Right forelimb (tissue), 1 donor: ENCODE measurements at regions not wholly inside any gene's neighbourhood (a gene's known extent, or its start where the extent isn't known, plus 50 kb on each side); places are given as distances from the start of the nearest gene placed in this dataset.

Experiments used
- DNase-seq: peaks from one replicate; pipeline ENCODE4 v3.0.0-alpha.2; 2018

DNA sequence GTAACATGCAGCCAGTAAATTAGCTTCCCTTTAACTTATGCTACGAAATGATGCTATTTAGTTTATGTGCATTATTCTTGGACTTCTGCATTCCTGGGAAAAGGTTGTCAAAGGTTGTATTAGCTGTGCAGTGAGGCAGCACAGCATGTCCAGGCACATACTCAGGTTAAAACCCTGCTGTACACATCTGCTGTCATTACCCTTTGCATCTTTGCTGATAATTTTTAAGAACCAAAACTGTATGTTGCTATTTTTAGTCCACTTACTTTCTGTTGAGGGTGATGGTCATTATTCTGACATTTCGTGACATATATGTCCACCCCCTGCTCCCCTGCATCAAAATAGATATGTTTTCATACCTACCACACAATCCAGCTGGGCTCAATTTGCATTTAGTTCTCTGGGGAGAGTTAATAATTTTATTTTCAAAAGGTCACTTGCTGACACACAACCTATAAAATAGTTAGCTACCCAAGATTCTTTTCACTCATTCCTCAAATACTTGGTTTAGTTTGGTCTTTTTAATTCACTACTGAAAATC is 142.5 kb upstream of the SPACA1 start:
- DNase-seq: no peak

- no peak for DNase-seq
Measured at GRCh38 chr6:87904011-87904410, 143.6 kb upstream of the SPACA1 start.

GRCh38 chr6:87903323-87903722 is 144.3 kb upstream of the SPACA1 start:
- DNase-seq: no peak

GRCh38 chr6:87902383-87902782 is 145.3 kb upstream of the SPACA1 start:
- DNase-seq: no peak

- DNase-seq: no peak
Measured at GRCh38 chr6:87901613-87902012, 146.0 kb upstream of the SPACA1 start.

DNA sequence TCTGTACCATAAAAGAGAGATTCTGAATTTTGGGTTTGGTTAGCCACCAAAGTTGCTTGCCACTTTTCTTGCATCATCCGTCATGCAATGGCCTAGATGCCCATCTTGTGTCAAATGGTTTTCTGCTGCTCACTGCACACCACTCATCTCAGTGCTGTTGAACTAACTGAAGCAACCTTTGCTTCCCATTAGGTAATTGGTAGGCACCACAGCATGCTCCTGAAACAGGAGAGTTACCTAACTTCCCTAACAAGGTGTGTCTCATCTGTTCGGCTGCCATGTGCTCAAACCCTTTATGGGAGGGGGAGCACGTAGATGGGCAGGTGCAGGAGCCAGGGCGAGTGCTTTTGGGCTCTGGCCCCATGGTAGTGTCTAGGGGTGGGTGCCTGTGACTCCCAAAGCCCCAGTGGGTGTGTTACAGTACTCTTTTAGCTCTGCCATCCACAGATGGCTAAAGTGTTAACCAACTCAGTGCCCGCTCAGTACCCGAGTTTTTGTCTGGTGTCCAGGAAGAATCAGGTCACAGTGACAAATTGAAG is 147.4 kb upstream of the SPACA1 start:
- DNase-seq: no peak

GRCh38 chr6:87899499-87900147 is 148.0 kb upstream of the SPACA1 start:
- no peak for DNase-seq

DNA sequence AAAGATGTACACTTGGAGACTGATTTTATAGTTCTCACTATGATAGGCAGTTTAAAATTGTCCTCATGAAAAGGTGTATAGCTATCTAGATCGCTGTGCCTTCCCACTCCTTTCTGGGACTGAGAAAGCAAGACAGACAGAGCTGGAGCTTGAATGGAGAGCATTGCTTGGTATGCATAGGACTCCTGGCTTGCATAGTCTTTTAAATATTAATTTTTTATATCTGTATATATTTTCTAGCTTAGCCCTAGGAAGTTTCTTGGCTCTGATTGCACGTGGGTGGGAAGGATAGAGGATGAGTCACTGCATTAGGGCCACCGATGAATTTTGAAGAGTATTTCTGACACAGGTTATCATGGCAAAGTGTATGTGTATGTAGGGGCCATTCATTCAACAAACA is 150.0 kb upstream of the SPACA1 start:
- no peak for DNase-seq

DNA sequence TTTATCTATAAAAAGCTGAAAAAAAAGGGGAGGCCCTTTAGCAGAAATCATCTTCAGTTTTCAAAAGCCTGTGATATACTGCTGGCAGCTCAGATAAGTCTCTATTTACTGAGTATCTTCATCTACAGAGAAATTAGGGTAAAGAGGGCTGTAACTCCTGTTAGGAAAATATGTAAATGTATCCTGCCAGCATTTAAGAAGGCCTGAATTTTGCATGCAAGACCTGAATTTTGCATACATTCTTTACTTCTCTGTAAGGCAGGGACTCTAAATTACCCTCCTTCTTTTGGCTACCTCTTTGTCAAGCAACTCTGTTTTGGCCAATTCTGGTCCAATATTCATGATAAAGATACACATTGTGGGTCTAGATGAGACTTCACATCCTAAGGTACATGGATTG is 150.6 kb upstream of the SPACA1 start:
- no peak for DNase-seq

DNA sequence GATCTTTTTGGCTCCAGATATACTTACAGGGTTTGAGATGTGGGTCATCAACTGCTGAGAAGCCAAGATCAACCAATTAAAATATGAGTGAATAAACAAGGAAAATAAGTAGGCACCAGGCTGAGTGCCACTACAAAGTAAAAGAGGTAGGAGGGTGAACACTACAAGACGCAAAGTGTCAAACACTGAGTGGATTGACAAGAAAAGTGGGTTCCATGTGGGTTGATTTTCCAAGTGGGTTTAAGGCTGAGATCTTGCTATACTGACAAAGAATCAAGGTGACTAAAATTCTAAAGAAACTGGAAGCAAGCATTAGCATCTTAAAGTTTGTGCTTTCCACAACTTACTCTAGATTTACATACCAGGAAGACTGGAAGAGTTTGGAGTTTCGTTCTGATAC is 160.4 kb upstream of the SPACA1 start:
- no peak for DNase-seq

DNA sequence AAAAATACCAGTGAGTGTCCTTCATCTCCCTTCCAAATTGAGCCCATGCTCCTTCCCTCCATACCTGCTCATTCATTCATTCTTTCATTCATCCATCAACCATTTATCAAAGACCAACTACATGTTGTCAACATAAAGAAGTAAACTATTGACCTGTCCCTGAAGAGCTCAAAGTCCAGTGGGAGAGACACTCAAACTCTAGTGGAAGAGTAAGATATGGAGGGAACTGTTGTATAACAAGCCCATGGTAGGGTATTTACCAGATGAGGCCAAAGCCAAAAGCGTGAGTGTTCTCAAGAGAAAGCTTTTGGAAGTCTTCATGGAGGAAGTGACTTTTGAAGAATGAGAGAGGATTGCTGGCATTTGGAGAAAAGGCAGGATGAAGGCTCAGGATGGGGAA is 163.4 kb upstream of the SPACA1 start:
- DNase-seq: no peak

- no peak for DNase-seq
Measured at GRCh38 chr6:87881342-87881895, 166.2 kb upstream of the SPACA1 start.

DNA sequence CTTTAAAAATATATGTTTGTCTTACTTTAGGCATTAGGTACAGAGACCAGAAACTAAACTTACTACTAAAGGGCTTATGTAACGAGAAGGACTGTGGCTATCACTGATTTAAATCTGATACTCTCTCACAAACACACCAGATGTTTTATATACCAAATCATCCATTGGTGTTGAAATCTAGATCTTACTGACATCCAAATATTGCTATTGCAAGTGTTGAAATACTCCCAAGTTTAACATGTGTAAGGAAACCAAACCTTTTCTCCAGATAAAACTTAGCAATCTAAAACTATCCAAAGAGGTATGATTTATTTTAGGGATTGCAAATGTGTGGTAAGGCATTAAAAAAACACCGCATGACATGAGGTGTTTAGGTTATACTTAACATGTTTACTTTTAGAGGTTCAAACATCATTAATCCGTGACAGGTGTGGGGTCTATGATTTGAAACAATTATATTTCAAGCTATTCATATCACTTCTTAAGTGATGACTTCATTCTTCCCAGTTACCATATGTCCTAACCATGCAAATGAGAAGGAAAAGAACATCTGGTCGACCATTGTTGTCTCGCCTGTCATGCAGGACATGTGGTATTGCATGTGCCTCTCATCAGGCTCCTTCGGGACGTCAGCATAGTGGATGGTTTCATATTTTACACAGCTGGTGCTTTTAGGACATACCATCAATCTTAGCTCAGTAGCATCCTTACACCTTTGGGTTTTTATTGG is 168.3 kb upstream of the SPACA1 start:
- no peak for DNase-seq

- no peak for DNase-seq
Measured at GRCh38 chr6:87875781-87876180, 171.9 kb upstream of the SPACA1 start.

DNA sequence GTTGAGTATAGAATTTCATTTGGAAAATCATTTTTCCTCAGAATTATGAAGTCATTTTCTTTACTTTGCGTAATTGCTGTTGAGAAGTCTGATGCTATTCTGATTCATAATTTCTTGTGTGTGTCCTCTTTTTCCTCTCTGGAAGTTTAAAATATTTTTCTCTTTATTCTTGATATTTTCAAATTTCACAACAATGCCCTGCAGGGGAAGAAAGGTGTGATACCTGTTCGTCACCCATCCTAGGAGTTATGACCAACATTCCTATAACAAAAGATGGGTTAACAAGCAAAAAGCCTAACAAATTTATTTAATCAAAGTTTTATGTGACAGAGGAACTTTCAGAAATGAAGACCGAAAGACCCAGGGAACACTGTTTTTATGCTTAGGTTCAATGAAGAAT is 171.5 kb upstream of the AKIRIN2 start:
- no peak for DNase-seq

DNA sequence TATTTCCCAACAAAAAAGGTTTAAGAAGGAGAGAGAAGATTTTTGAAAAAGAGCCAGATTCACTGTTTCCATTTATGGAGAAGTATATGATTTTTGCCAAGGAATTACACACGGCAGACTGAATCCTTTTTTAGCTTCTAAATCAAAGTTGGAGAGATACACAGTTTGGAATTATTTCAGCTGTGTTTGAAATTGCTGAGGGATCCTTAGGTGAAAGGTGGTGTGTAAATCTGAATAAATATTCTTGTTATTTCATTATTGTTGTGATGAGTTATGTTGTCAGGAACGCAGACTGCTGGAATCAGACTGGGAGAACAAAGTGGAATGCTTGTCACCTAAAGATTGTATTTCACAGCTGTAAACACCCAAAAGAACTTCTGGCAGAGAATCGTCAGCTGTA is 168.5 kb upstream of the AKIRIN2 start:
- no peak for DNase-seq

GRCh38 chr6:87869064-87869905 is 167.3 kb upstream of the AKIRIN2 start:
- no peak for DNase-seq

DNA sequence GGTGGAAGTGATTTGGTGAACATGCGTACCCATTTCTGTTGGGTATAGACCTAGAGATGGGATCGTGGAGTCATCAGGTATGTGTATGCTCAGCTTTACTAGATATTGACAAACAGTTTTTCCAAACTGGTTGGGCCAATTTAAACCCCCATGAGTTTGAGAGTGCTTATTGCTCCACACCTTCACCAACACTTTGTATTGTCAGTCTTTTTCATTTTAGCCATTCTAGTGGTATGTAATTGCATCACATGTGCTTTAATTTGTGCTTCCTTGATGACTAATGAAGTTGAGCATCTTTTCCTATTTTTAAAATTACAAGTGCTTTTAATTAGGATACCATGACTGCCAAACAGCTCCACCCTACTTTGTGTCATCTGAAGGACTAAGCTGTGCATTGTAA is 158.9 kb upstream of the AKIRIN2 start:
- no peak for DNase-seq

GRCh38 chr6:87858440-87858839 is 156.4 kb upstream of the AKIRIN2 start:
- DNase-seq: no peak

DNA sequence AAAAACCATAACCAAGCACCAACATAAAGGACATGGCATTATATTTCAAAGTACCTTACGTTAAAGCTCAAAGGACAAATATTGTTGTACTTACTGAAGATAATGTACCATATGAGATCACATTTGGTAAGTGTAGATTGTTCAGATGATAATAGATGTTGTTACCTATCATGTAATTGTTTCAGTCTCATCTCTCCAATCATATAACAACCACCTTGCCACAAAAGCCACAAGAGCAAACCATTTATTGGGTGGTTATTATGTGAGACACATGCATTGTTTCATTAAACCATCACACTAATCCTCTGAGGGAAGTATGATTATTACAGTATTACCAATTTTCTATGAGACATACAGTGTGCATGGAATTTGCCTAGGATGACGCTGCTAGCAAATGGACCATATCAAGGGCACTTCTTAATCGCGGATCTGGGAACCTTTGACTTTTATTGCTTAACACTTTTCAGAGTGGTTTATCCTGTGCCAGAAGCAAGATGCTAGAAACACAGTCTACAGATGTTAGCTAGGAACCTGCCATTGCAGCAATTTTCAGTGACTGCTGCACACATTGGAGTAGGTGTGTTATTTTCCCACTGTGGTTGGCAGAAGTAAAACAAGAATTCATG is 149.8 kb upstream of the AKIRIN2 start:
- DNase-seq: no peak

DNA sequence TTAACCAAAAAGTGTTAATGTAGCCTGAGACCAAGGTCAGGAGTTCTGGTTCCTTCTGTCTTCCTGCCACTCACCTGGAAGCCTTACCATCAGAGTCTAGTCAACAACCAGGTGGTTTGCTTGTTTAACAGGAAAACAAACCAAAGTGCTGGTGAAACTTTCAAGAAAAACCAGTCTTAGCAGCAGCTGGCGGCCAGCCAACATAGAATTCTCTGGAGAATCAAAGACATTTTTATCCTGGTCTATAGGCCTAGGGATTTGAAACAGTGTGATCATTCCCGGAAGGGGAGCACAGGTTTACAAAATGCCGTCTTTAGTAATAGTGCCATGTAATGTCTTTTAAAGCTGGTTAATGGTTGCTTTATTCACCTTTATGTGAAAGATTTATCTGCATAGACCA is 146.6 kb upstream of the AKIRIN2 start:
- no peak for DNase-seq

DNA sequence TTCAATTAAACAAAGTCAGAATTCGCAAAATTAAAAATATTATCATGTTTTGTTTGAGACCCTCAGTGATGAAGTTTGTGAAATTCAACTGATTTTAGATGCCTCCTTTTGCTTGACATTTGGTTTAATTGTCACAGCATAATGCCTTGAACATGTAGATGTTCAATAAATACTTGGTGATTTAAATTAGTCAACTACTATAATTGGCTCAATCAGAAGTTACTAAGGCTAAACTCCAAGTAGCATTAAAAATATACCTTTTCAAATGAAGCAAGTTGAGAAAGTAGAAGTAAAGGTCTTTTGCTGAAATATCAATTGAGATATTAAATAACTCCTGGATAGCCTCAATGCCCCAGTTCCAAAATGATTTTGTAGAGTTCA is 145.8 kb upstream of the AKIRIN2 start:
- DNase-seq: no peak
